ENCODE measurements at regions not wholly inside any gene's neighbourhood (a gene's known extent, or its start where the extent isn't known, plus 50 kb on each side); places are given as distances from the start of the nearest gene placed in this dataset.

GRCh38 chr2:58769111-58769863 is 528.2 kb upstream of the FANCL start:
- TF ChIP-seq NFRKB (IDR thresholded peaks at IDR 0.05) (no peak), CTBP1 (IDR thresholded peaks at IDR 0.05; ENCODE audit: borderline replicate concordance) (no peak), TARDBP (IDR thresholded peaks at IDR 0.05) (no peak), HDGF (IDR thresholded peaks at IDR 0.05; ENCODE audit: borderline replicate concordance) (no peak), LEF1 (IDR thresholded peaks at IDR 0.05; ENCODE audit: borderline replicate concordance) (no peak), ARNT (IDR thresholded peaks at IDR 0.05) (no peak), SUZ12 (IDR thresholded peaks at IDR 0.05) (no peak), ELF4 (IDR thresholded peaks at IDR 0.05) (no peak), ZNF384 (IDR thresholded peaks at IDR 0.05) (no peak), L3MBTL2 (conservative IDR thresholded peaks at IDR 0.05) (no peak), FOXM1 (IDR thresholded peaks at IDR 0.05; ENCODE audit: borderline replicate concordance) (no peak), FOXK2 (IDR thresholded peaks at IDR 0.05) (no peak), BHLHE40 (IDR thresholded peaks at IDR 0.05; ENCODE audit: borderline replicate concordance) (no peak), PKNOX1 (IDR thresholded peaks at IDR 0.05) (no peak)
- ChIA-PET POLR2A (no interaction called here), CTCF (no interaction called here)
- no peak for DNase-seq (ENCODE audit: extremely low spot score)

DNA sequence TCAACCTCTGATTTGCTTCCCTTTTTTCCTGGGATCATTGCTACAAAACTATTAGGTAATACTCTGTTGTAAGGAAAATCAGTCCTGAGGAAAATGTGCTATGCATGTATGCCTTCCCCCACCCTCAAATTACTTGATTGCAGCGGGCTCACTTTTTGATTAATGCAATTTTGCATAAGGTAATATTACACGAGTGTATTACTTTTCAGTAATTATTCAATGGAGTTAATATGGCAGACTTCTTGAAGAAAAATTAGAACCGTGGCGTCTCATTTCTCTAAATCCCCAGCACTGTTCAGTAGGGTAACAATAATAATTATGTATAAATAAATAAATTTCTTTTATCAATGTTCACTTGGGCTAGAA is 527.6 kb upstream of the FANCL start:
- ChIA-PET POLR2A (no interaction called here), CTCF (no interaction called here)
- DNase-seq (ENCODE audit: extremely low spot score) = no peak
- no peak for TF ChIP-seq ARNT (IDR thresholded peaks at IDR 0.05)
- TF ChIP-seq L3MBTL2 (conservative IDR thresholded peaks at IDR 0.05) = no peak
- TF ChIP-seq FOXM1 (IDR thresholded peaks at IDR 0.05; ENCODE audit: borderline replicate concordance) = no peak
- TF ChIP-seq SP1 (IDR thresholded peaks at IDR 0.05) = no peak
- no peak for TF ChIP-seq SUZ12 (IDR thresholded peaks at IDR 0.05)
- no peak for TF ChIP-seq TARDBP (IDR thresholded peaks at IDR 0.05)

- ChIA-PET CTCF (no interaction called here), POLR2A (no interaction called here)
- TF ChIP-seq ARNT (IDR thresholded peaks at IDR 0.05) (no peak), FOXK2 (IDR thresholded peaks at IDR 0.05) (no peak), NFRKB (IDR thresholded peaks at IDR 0.05) (no peak), ELF4 (IDR thresholded peaks at IDR 0.05) (no peak), FOXA1 (IDR thresholded peaks at IDR 0.05) (no peak), CTBP1 (IDR thresholded peaks at IDR 0.05; ENCODE audit: borderline replicate concordance) (peak; percentile 47), SP1 (IDR thresholded peaks at IDR 0.05) (no peak)
- peak; percentile 16 for DNase-seq (ENCODE audit: extremely low spot score)
These were observed 526.9 kb upstream of the FANCL start for GRCh38 chr2:58767828-58768714.

- no peak for DNase-seq (ENCODE audit: extremely low spot score)
- ChIA-PET POLR2A (no interaction called here), CTCF (no interaction called here)
- TF ChIP-seq NFRKB (IDR thresholded peaks at IDR 0.05) = no peak
- TF ChIP-seq ARNT (IDR thresholded peaks at IDR 0.05) = no peak
- no peak for TF ChIP-seq ZNF384 (IDR thresholded peaks at IDR 0.05)
- no peak for TF ChIP-seq HDGF (IDR thresholded peaks at IDR 0.05; ENCODE audit: borderline replicate concordance)
- no peak for TF ChIP-seq FOXA1 (IDR thresholded peaks at IDR 0.05)
- no peak for TF ChIP-seq ELF4 (IDR thresholded peaks at IDR 0.05)
- no peak for TF ChIP-seq SUZ12 (IDR thresholded peaks at IDR 0.05)
- no peak for TF ChIP-seq LEF1 (IDR thresholded peaks at IDR 0.05; ENCODE audit: borderline replicate concordance)
- no peak for TF ChIP-seq PKNOX1 (IDR thresholded peaks at IDR 0.05)
- TF ChIP-seq BHLHE40 (IDR thresholded peaks at IDR 0.05; ENCODE audit: borderline replicate concordance) = no peak
- no peak for TF ChIP-seq TARDBP (IDR thresholded peaks at IDR 0.05)
- no peak for TF ChIP-seq FOXK2 (IDR thresholded peaks at IDR 0.05)
- no peak for TF ChIP-seq FOXM1 (IDR thresholded peaks at IDR 0.05; ENCODE audit: borderline replicate concordance)
- no peak for TF ChIP-seq L3MBTL2 (conservative IDR thresholded peaks at IDR 0.05)
- no peak for TF ChIP-seq CTBP1 (IDR thresholded peaks at IDR 0.05; ENCODE audit: borderline replicate concordance)
- TF ChIP-seq SP1 (IDR thresholded peaks at IDR 0.05) = no peak
These were observed 523.4 kb upstream of the FANCL start for GRCh38 chr2:58764338-58765104.

DNA sequence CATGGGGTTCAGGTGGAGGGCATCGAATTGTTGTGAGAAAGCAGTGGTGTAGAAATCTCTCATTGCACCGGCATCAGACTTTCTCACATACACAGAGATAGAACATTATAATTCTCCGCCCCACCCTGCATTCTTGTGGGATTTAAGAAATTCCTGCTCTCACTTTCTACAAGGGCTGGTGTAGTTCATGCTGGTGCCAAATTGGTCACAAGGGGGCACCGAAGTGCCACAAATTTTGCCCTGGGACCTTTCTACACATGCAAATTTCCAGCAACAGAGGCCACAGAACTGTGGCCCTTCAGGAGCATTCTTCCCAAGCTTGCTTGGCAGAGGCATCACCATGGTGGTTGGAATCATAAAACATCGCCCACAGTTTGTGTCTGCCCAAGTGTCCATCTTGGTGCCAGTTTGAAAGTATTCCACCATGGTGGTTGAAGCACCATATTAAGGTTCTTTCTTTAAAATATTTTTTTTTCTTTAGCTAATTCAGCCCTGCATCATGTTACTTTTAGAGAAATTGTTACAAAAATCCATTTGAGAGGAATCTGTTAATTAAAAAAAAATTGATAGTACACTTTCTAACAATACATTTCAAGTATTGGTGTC is 521.2 kb upstream of the FANCL start:
- POLR2A ChIA-PET = no interaction called here
- CTCF ChIA-PET = interaction anchor here (0.6 to 0.9 kb wide), 3 partner anchors 66 to 1055 kb away, joined by 3 to 5 read pairs (median 3); no protein-coding TSS in a partner anchor
- DNase-seq (ENCODE audit: extremely low spot score) = peak; percentile 68
- TF ChIP-seq NFRKB (IDR thresholded peaks at IDR 0.05) (no peak), LEF1 (IDR thresholded peaks at IDR 0.05; ENCODE audit: borderline replicate concordance) (no peak), FOXA1 (IDR thresholded peaks at IDR 0.05) (no peak), L3MBTL2 (conservative IDR thresholded peaks at IDR 0.05) (no peak), TARDBP (IDR thresholded peaks at IDR 0.05) (no peak), CTBP1 (IDR thresholded peaks at IDR 0.05; ENCODE audit: borderline replicate concordance) (no peak), BHLHE40 (IDR thresholded peaks at IDR 0.05; ENCODE audit: borderline replicate concordance) (no peak), FOXK2 (IDR thresholded peaks at IDR 0.05) (no peak), PKNOX1 (IDR thresholded peaks at IDR 0.05) (no peak), ELF4 (IDR thresholded peaks at IDR 0.05) (no peak), SUZ12 (IDR thresholded peaks at IDR 0.05) (no peak), ARNT (IDR thresholded peaks at IDR 0.05) (no peak), FOXM1 (IDR thresholded peaks at IDR 0.05; ENCODE audit: borderline replicate concordance) (no peak), SP1 (IDR thresholded peaks at IDR 0.05) (no peak), ZNF384 (IDR thresholded peaks at IDR 0.05) (no peak), HDGF (IDR thresholded peaks at IDR 0.05; ENCODE audit: borderline replicate concordance) (no peak)

Data from HEK293T (cell line).